ENCODE measurements at regions not wholly inside any gene's neighbourhood (a gene's known extent, or its start where the extent isn't known, plus 50 kb on each side); places are given as distances from the start of the nearest gene placed in this dataset.
A peak's percentile ranks its signal among the peaks of the same experiment; 100 is the strongest.
"Not testable (repeated sequence)": the region's sequence is repeated elsewhere in the genome, so short reads cannot be mapped to it uniquely, and the experiment has no call there.

GRCh38 chr4:174016251-174016650 is 267.2 kb downstream of the FBXO8 start:
- ATAC-seq (no peak), DNase-seq (ENCODE audit: low spot score in 2 of 2) (no peak)
- Mint-ChIP-seq H3K36me3 (no peaks in the 10 kb centered on the region), H3K9me3 (no peaks in the 10 kb centered on the region), H3K4me3 (no peak overlapping the region), H3K4me1 (no peaks in the 10 kb centered on the region), H3K27ac (no peak overlapping the region)

GRCh38 chr4:174012886-174013259 is 270.6 kb downstream of the FBXO8 start:
- H3K27ac Mint-ChIP-seq: no peak overlapping the region
- DNase-seq (ENCODE audit: low spot score in 2 of 2): no peak
- H3K4me1 Mint-ChIP-seq: no peaks in the 10 kb centered on the region
- no peak for ATAC-seq
- no peaks in the 10 kb centered on the region for H3K9me3 Mint-ChIP-seq
- no peaks in the 10 kb centered on the region for H3K36me3 Mint-ChIP-seq
- no peak overlapping the region for H3K4me3 Mint-ChIP-seq

- H3K4me1 Mint-ChIP-seq: no peaks in the 10 kb centered on the region
- no peaks in the 10 kb centered on the region for H3K9me3 Mint-ChIP-seq
- DNase-seq (ENCODE audit: low spot score in 2 of 2) (no peak), ATAC-seq (no peak)
- no peak overlapping the region for H3K4me3 Mint-ChIP-seq
- H3K36me3 Mint-ChIP-seq: no peaks in the 10 kb centered on the region
- H3K27ac Mint-ChIP-seq: no peak overlapping the region
Observed at GRCh38 chr4:174012135-174012885, 271.2 kb downstream of the FBXO8 start.

DNA sequence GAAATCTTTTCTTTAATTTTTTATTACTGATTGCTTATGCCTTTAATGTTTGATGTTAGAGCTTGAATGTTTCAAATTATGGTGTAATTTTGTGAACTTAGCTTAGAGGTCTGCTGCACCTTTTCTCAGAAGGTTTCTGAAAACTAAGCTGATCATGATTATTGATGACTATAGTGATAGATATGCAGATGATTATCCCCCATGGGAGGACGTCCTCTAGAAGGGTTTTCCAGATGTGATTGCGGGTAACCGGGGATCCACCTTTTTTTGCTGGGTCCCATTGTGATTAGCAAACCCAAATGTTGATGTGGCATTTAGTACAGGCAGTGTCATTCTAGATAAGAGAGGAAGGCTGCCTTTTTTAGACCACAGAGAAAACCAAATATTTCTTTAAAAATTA is 272.9 kb downstream of the FBXO8 start:
- no peaks in the 10 kb centered on the region for H3K36me3 Mint-ChIP-seq
- no peak overlapping the region for H3K4me3 Mint-ChIP-seq
- no peak overlapping the region for H3K27ac Mint-ChIP-seq
- no peaks in the 10 kb centered on the region for H3K4me1 Mint-ChIP-seq
- ATAC-seq (no peak), DNase-seq (ENCODE audit: low spot score in 2 of 2) (no peak)
- peaks cover 3% of the 10 kb centered on the region for H3K9me3 Mint-ChIP-seq

DNA sequence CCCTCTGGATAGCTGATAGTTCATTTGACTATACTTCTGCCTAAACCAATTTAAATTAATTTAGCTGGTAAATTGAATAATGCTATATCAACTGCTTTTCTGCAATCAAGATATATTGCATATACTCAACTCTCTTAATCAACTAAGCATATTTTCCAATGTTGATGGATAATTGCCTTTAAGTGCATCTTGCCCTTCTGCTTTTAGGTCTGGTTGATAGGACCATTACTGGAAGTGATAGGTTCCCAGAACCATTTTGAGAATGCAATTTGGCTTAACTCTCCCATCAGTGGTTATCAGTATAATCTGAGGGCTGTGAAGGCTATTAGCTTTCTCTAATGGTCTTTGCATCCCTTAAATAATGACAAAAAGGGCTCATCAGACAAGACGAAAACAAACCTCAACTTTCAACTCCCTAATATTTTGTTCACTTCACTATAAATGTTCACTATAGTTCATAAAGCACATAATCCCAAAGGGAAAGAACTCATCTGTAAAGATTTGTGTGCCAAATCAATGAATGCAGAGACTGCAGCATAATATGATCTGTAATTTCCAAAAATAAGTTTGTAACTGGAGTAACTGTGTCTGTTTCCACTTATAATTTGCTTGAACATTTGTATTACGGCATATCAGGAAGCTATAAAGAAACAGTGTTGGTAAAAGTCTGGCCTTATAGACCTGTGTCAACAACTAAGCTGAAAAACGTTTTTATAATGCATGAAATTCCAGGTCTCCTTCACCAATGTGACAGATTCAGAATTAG is 273.6 kb downstream of the FBXO8 start:
- H3K9me3 Mint-ChIP-seq: peaks cover 3% of the 10 kb centered on the region
- DNase-seq (ENCODE audit: low spot score in 2 of 2) (no peak), ATAC-seq (no peak)
- no peak overlapping the region for H3K27ac Mint-ChIP-seq
- no peak overlapping the region for H3K4me3 Mint-ChIP-seq
- H3K4me1 Mint-ChIP-seq: no peaks in the 10 kb centered on the region
- no peaks in the 10 kb centered on the region for H3K36me3 Mint-ChIP-seq

GRCh38 chr4:174005422-174005821 is 278.0 kb downstream of the FBXO8 start:
- no peaks in the 10 kb centered on the region for H3K36me3 Mint-ChIP-seq
- ATAC-seq (no peak), DNase-seq (ENCODE audit: low spot score in 2 of 2) (no peak)
- no peaks in the 10 kb centered on the region for H3K4me1 Mint-ChIP-seq
- peaks cover 3% of the 10 kb centered on the region for H3K9me3 Mint-ChIP-seq
- H3K27ac Mint-ChIP-seq: no peak overlapping the region
- H3K4me3 Mint-ChIP-seq: no peak overlapping the region

GRCh38 chr4:173998471-173999144 is 284.9 kb downstream of the FBXO8 start:
- Mint-ChIP-seq H3K4me1 (no peaks in the 10 kb centered on the region), H3K36me3 (no peaks in the 10 kb centered on the region), H3K4me3 (no peak overlapping the region), H3K9me3 (no peaks in the 10 kb centered on the region), H3K27ac (no peak overlapping the region)
- no peak for DNase-seq (ENCODE audit: low spot score in 2 of 2)
- no peak for ATAC-seq

- H3K9me3 Mint-ChIP-seq; H3K4me1 Mint-ChIP-seq; ATAC-seq; H3K4me3 Mint-ChIP-seq; H3K36me3 Mint-ChIP-seq; H3K27ac Mint-ChIP-seq; DNase-seq (ENCODE audit: low spot score in 2 of 2): not testable (repeated sequence)
Observed at GRCh38 chr4:173995779-173996178, 287.7 kb downstream of the FBXO8 start.

DNA sequence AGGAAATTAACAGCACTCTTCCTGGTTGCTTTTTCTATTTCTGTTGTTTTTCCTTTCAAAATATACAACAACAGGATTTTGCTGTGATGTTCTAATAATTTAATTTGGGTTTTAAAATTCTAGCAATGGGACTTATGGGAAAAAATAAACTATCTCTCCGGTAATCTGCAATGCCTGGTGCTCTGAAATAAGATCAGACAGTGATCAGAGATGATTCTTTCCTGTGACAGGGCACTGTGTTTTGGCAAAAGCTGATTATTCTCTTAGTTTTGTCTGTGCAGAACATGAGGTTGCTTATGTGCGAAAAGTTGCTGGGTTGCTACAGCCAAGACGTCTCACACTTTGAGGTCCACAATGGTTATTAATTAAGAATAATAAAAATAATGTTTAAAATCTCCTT is 291.7 kb downstream of the FBXO8 start:
- Mint-ChIP-seq H3K36me3 (no peaks in the 10 kb centered on the region), H3K27ac (no peak overlapping the region), H3K4me3 (no peak overlapping the region), H3K4me1 (no peaks in the 10 kb centered on the region), H3K9me3 (peaks cover 4% of the 10 kb centered on the region)
- ATAC-seq (no peak), DNase-seq (ENCODE audit: low spot score in 2 of 2) (no peak)

GRCh38 chr4:173991316-173991715 is 292.2 kb downstream of the FBXO8 start:
- H3K9me3 Mint-ChIP-seq: peaks cover 4% of the 10 kb centered on the region
- no peaks in the 10 kb centered on the region for H3K4me1 Mint-ChIP-seq

GRCh38 chr4:173990869-173991210 is 292.6 kb downstream of the FBXO8 start:
- H3K4me3 Mint-ChIP-seq: no peak overlapping the region
- no peak overlapping the region for H3K27ac Mint-ChIP-seq
- no peaks in the 10 kb centered on the region for H3K36me3 Mint-ChIP-seq
- ATAC-seq: no peak
- no peak for DNase-seq (ENCODE audit: low spot score in 2 of 2)
- H3K9me3 Mint-ChIP-seq: peaks cover 4% of the 10 kb centered on the region
- H3K4me1 Mint-ChIP-seq: no peaks in the 10 kb centered on the region

More at GRCh38 chr4:173991316-173991715, 292.2 kb downstream of the FBXO8 start:
- no peak overlapping the region for H3K27ac Mint-ChIP-seq
- H3K36me3 Mint-ChIP-seq: no peaks in the 10 kb centered on the region
- ATAC-seq (no peak), DNase-seq (ENCODE audit: low spot score in 2 of 2) (no peak)
- no peak overlapping the region for H3K4me3 Mint-ChIP-seq

DNA sequence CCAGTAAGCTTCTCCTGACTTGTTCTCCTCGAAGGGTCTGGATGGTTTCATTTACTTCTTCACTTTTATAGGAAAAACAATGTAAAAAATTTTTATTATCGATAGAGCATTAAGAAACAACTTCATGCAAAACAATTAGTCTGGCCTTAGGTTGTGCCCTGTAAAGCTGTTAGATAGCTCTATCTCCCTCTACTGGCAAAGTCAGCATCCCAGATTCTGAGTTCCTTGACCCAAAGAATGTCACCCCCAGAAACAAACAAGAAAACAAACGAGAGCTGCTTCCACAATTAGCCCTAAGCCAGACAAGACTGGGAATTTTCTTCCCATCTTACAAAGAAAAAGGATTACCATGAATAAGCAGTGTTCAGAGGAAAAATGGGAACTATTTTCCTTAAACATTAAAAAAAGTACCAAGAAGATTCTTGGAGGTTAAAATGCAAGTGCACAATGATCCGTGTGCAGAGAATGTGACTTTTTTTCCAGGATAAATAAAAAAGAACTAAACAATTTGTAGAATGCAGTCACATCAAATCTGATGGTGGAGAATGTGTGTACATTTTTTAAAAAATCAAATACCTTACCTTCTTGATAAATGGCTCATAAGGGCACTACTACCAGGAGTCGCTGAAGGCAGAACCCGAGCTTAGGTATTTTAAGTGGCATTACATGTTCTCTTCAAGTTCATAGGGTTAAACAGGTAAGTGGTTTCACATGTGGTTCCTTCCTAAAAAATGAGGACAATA is 293.2 kb downstream of the FBXO8 start:
- ATAC-seq (no peak), DNase-seq (ENCODE audit: low spot score in 2 of 2) (no peak)
- Mint-ChIP-seq H3K4me1 (no peaks in the 10 kb centered on the region), H3K4me3 (no peak overlapping the region), H3K36me3 (no peaks in the 10 kb centered on the region), H3K9me3 (peaks cover 4% of the 10 kb centered on the region), H3K27ac (no peak overlapping the region)

DNA sequence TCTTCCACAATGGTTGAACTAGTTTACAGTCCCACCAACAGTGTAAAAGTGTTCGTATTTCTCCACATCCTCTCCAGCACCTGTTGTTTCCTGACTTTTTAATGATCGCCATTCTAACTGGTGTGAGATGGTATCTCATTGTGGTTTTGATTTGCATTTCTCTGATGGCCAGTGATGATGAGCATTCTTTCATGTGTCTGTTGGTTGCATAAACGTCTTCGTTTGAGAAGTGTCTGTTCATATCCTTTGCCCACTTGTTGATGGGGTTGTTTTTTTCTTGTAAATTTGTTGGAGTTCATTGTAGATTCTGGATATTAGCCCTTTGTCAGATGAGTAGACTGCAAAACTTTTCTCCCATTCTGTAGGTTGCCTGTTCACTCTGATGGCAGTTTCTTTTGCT is 319.9 kb downstream of the FBXO8 start:
- ATAC-seq; H3K36me3 Mint-ChIP-seq; H3K9me3 Mint-ChIP-seq; H3K27ac Mint-ChIP-seq; H3K4me3 Mint-ChIP-seq; DNase-seq (ENCODE audit: low spot score in 2 of 2); H3K4me1 Mint-ChIP-seq: not testable (repeated sequence)

DNA sequence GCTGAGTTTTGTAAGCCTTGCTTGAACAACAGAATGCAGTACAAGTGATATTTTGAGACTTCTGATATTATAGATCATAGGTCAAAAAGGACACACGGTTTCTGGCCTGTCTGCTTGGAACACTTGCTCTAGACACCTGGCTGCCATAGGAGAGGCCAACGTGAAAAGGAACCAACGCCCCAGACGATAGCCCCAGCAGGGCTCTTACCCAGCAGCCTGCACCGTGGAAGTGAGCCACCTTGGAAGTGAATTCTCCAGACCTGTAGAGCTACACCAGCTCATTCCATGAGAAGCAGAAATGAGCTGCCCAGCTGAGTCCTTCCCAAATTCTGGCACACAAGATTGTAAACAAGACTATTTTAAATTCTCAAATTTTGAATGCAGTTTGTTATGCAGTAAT is 323.1 kb downstream of the FBXO8 start:
- H3K9me3 Mint-ChIP-seq: no peaks in the 10 kb centered on the region
- ATAC-seq (peak; percentile 31), DNase-seq (ENCODE audit: low spot score in 2 of 2) (no peak)
- H3K4me1 Mint-ChIP-seq: no peaks in the 10 kb centered on the region
- no peak overlapping the region for H3K4me3 Mint-ChIP-seq
- no peaks in the 10 kb centered on the region for H3K36me3 Mint-ChIP-seq
- H3K27ac Mint-ChIP-seq: no peak overlapping the region

- Mint-ChIP-seq H3K4me3 (no peak overlapping the region), H3K27ac (no peak overlapping the region), H3K36me3 (no peaks in the 10 kb centered on the region), H3K4me1 (no peaks in the 10 kb centered on the region), H3K9me3 (no peaks in the 10 kb centered on the region)
- ATAC-seq (no peak), DNase-seq (ENCODE audit: low spot score in 2 of 2) (no peak)
Observed at GRCh38 chr4:173958445-173958844, 325.0 kb downstream of the FBXO8 start.

All from stimulated activated effector memory CD8-positive, alpha-beta T cell treated with anti-CD3 and anti-CD28 coated beads, Interleukin-12 subunit alpha, Interleukin-12 subunit beta, amount 100 ng/mL, for 72 hours (primary cell).